ENCODE measurements at regions not wholly inside any gene's neighbourhood (a gene's known extent, or its start where the extent isn't known, plus 50 kb on each side); places are given as distances from the start of the nearest gene placed in this dataset.

- Histone ChIP-seq H2AFZ (ENCODE audit: low read length) (no peak overlapping the region), H3K4me3 (ENCODE audit: low read length) (no peak overlapping the region)
- TF ChIP-seq CTCF (IDR thresholded peaks at IDR 0.05; ENCODE audit: low read length) (no peak), EZH2phosphoT487 (IDR thresholded peaks at IDR 0.05; ENCODE audit: low read length) (no peak), EZH2 (optimal IDR thresholded peaks at IDR 0.05; ENCODE audit: low read depth, low read length) (no peak)
These were observed 655.3 kb downstream of the SH3BGRL start for GRCh38 chrX:81857192-81857591.

GRCh38 chrX:81866873-81867272, 665.0 kb downstream of the SH3BGRL start:
- Histone ChIP-seq H3K9me2 (replicated peaks; ENCODE audit: insufficient read depth, low read length) (no peaks in the 10 kb centered on the region), H3K27me3 (replicated peaks; ENCODE audit: insufficient read depth, low read length) (no peaks in the 10 kb centered on the region), H3K9ac (ENCODE audit: low read length) (no peak overlapping the region), H3K4me1 (ENCODE audit: low read length) (no peaks in the 10 kb centered on the region), H3K9me3 (replicated peaks; ENCODE audit: insufficient read depth, low read length) (no peaks in the 10 kb centered on the region), H3F3A (ENCODE audit: insufficient read depth, low read length) (no peaks in the 10 kb centered on the region), H3K36me3 (replicated peaks; ENCODE audit: insufficient read depth, low read length) (no peaks in the 10 kb centered on the region), H3K4me2 (ENCODE audit: low read depth, low read length) (no peak overlapping the region), H2AFZ (ENCODE audit: low read length) (no peak overlapping the region), H3K4me3 (ENCODE audit: low read length) (no peak overlapping the region), H3K27ac (ENCODE audit: low read length) (no peak overlapping the region), H4K20me1 (ENCODE audit: insufficient read depth, low read length) (no peaks in the 10 kb centered on the region), H3K79me2 (ENCODE audit: low read length) (no peaks in the 10 kb centered on the region)
- no peak for DNase-seq
- TF ChIP-seq EZH2 (optimal IDR thresholded peaks at IDR 0.05; ENCODE audit: low read depth, low read length) (no peak), EZH2phosphoT487 (IDR thresholded peaks at IDR 0.05; ENCODE audit: low read length) (no peak)

More at GRCh38 chrX:81857192-81857591, 655.3 kb downstream of the SH3BGRL start:
- Histone ChIP-seq H3K4me2 (ENCODE audit: low read depth, low read length) (no peak overlapping the region), H3K79me2 (ENCODE audit: low read length) (no peaks in the 10 kb centered on the region), H3K27ac (ENCODE audit: low read length) (no peak overlapping the region), H4K20me1 (ENCODE audit: insufficient read depth, low read length) (no peaks in the 10 kb centered on the region), H3K9me2 (replicated peaks; ENCODE audit: insufficient read depth, low read length) (no peaks in the 10 kb centered on the region), H3F3A (ENCODE audit: insufficient read depth, low read length) (no peaks in the 10 kb centered on the region), H3K9ac (ENCODE audit: low read length) (no peak overlapping the region), H3K9me3 (replicated peaks; ENCODE audit: insufficient read depth, low read length) (no peaks in the 10 kb centered on the region), H3K4me1 (ENCODE audit: low read length) (no peaks in the 10 kb centered on the region), H3K27me3 (replicated peaks; ENCODE audit: insufficient read depth, low read length) (no peaks in the 10 kb centered on the region), H3K36me3 (replicated peaks; ENCODE audit: insufficient read depth, low read length) (no peaks in the 10 kb centered on the region)
- peak; percentile 7 for DNase-seq

- DNase-seq, result no peak
- H3K36me3 ChIP-seq (replicated peaks; ENCODE audit: insufficient read depth, low read length), result no peaks in the 10 kb centered on the region
- H2AFZ ChIP-seq (ENCODE audit: low read length), result no peak overlapping the region
- no peak overlapping the region for H3K4me3 ChIP-seq (ENCODE audit: low read length)
- H3K4me1 ChIP-seq (ENCODE audit: low read length), result no peaks in the 10 kb centered on the region
- no peak overlapping the region for H3K9ac ChIP-seq (ENCODE audit: low read length)
- H3K9me3 ChIP-seq (replicated peaks; ENCODE audit: insufficient read depth, low read length), result no peaks in the 10 kb centered on the region
- no peaks in the 10 kb centered on the region for H3K27me3 ChIP-seq (replicated peaks; ENCODE audit: insufficient read depth, low read length)
- TF ChIP-seq EZH2 (optimal IDR thresholded peaks at IDR 0.05; ENCODE audit: low read depth, low read length) (no peak), EZH2phosphoT487 (IDR thresholded peaks at IDR 0.05; ENCODE audit: low read length) (no peak), CTCF (IDR thresholded peaks at IDR 0.05; ENCODE audit: low read length) (no peak)
- H3K4me2 ChIP-seq (ENCODE audit: low read depth, low read length), result no peak overlapping the region
- no peak overlapping the region for H3K27ac ChIP-seq (ENCODE audit: low read length)
- H4K20me1 ChIP-seq (ENCODE audit: insufficient read depth, low read length), result no peaks in the 10 kb centered on the region
- H3K79me2 ChIP-seq (ENCODE audit: low read length), result no peaks in the 10 kb centered on the region
- H3F3A ChIP-seq (ENCODE audit: insufficient read depth, low read length), result no peaks in the 10 kb centered on the region
- H3K9me2 ChIP-seq (replicated peaks; ENCODE audit: insufficient read depth, low read length), result no peaks in the 10 kb centered on the region
These were observed 667.1 kb downstream of the SH3BGRL start for GRCh38 chrX:81868979-81869378.

GRCh38 chrX:81874807-81875206, 672.9 kb downstream of the SH3BGRL start:
- H2AFZ ChIP-seq (ENCODE audit: low read length), result no peak overlapping the region
- H3K27me3 ChIP-seq (replicated peaks; ENCODE audit: insufficient read depth, low read length), result no peaks in the 10 kb centered on the region
- no peaks in the 10 kb centered on the region for H3K79me2 ChIP-seq (ENCODE audit: low read length)
- no peak overlapping the region for H3K27ac ChIP-seq (ENCODE audit: low read length)
- no peaks in the 10 kb centered on the region for H3K4me1 ChIP-seq (ENCODE audit: low read length)
- H4K20me1 ChIP-seq (ENCODE audit: insufficient read depth, low read length), result no peaks in the 10 kb centered on the region
- H3K4me3 ChIP-seq (ENCODE audit: low read length), result no peak overlapping the region
- no peaks in the 10 kb centered on the region for H3K9me3 ChIP-seq (replicated peaks; ENCODE audit: insufficient read depth, low read length)
- H3K36me3 ChIP-seq (replicated peaks; ENCODE audit: insufficient read depth, low read length), result no peaks in the 10 kb centered on the region
- no peaks in the 10 kb centered on the region for H3F3A ChIP-seq (ENCODE audit: insufficient read depth, low read length)
- no peaks in the 10 kb centered on the region for H3K9me2 ChIP-seq (replicated peaks; ENCODE audit: insufficient read depth, low read length)
- H3K4me2 ChIP-seq (ENCODE audit: low read depth, low read length), result no peak overlapping the region
- no peak for DNase-seq
- TF ChIP-seq EZH2 (optimal IDR thresholded peaks at IDR 0.05; ENCODE audit: low read depth, low read length), result no peak
- TF ChIP-seq EZH2phosphoT487 (IDR thresholded peaks at IDR 0.05; ENCODE audit: low read length), result no peak
- TF ChIP-seq CTCF (IDR thresholded peaks at IDR 0.05; ENCODE audit: low read length), result no peak
- no peak overlapping the region for H3K9ac ChIP-seq (ENCODE audit: low read length)

All from MM.1S (cell line).